ENCODE measurements at regions not wholly inside any gene's neighbourhood (a gene's known extent, or its start where the extent isn't known, plus 50 kb on each side); places are given as distances from the start of the nearest gene placed in this dataset.

DNA sequence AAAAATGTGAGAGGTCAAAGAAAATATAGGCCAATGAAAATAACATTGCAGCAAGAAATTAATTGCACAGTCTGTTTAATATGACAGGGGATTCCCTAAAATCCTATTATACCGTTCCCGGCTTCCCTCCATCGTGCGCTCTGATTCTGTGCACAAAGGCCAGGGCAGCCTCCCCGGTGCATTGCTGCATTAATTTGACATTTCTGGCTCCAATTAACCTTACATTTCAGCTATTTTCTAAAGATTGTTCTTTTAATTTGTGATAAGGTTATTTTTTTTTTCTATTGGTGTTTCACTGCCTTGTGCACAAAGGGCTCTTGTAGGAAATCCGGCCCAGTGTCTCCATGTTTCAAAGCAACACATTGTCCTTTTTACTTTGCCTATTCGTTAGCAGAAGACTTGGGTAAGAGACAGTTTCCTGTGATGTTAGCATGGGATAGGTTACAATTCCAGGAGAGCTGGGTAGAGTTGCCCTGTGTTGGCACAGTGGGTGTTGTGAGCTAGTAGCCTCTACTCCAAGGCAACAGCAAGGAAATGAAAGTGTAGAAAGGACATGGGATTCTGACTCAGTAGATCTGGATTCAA is 257.3 kb upstream of the IGF1R start:
- no peaks in the 10 kb centered on the region for H3K4me1 Mint-ChIP-seq
- H3K36me3 Mint-ChIP-seq: no peaks in the 10 kb centered on the region
- no peaks in the 10 kb centered on the region for H3K27me3 Mint-ChIP-seq
- no peaks in the 10 kb centered on the region for H3K9me3 Mint-ChIP-seq
- H3K4me3 Mint-ChIP-seq: no peak overlapping the region
- no peak overlapping the region for H3K27ac Mint-ChIP-seq

DNA sequence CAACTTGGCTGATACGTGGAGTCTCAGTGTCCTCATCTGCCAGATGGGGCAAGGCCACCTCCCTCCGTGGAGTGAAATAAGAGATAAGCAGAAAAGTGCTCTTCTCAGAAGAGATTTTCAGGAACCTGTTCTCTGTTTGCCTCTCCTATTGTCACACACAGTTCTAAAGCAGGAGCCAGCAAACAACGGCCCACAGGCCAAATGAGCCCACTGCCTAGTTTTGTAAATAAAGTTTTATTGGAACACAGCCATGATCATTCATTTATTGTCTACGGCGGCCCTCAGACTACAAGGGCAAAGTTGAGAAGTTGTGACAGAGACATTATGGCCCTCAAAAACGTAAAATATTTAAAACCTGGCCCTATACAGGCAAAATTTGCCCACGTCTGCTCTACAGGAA is 256.8 kb upstream of the IGF1R start:
- Mint-ChIP-seq H3K27ac (no peak overlapping the region), H3K9me3 (no peaks in the 10 kb centered on the region), H3K4me1 (no peaks in the 10 kb centered on the region), H3K4me3 (no peak overlapping the region), H3K36me3 (no peaks in the 10 kb centered on the region), H3K27me3 (no peaks in the 10 kb centered on the region)

DNA sequence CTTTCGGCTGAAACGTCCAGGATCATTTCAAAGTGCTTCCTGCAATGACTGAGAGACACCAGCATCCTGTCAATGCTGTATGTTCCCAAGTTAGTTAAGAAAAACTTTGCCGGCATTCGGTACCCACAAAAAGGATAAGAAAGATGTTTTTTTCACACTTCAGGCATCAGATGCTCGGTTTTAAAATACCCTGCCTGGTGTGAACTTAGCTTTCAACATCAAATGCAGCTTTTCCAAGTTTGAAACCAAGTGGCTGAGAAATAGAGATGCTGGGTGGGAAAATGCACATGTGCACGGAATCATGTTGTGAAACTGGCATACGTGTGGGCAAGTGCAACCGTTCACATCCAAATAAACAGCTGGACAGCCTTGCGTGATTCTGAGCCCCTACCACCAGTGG is 254.9 kb upstream of the IGF1R start:
- no peak overlapping the region for H3K4me3 Mint-ChIP-seq

DNA sequence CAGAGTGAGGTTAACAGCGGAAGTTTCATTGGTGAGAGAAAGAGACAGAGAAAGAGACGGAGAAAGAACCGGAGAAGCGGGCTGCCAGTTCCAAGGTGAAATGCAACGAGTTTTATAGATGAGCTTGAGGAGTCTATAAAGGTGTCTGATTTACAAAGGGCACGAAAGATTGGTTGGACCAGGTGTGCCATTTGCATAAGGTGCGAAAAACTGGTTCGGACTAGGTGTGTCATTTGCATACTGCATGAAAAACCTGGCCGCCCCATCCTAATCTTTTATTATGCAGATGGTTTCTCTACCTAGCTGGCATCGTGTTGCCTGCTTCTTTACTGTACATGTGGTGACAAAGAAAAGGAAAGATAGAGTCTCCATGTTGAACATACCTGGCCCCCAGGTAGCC is 253.8 kb upstream of the IGF1R start:
- H3K36me3 Mint-ChIP-seq: no peaks in the 10 kb centered on the region
- no peaks in the 10 kb centered on the region for H3K4me1 Mint-ChIP-seq
- H3K4me3 Mint-ChIP-seq: no peak overlapping the region
- no peaks in the 10 kb centered on the region for H3K9me3 Mint-ChIP-seq
- H3K27me3 Mint-ChIP-seq: no peaks in the 10 kb centered on the region
- H3K27ac Mint-ChIP-seq: no peak overlapping the region

More for the DNA sequence above, 254.9 kb upstream of the IGF1R start:
- Mint-ChIP-seq H3K4me1 (no peaks in the 10 kb centered on the region), H3K36me3 (no peaks in the 10 kb centered on the region), H3K9me3 (no peaks in the 10 kb centered on the region), H3K27ac (no peak overlapping the region), H3K27me3 (no peaks in the 10 kb centered on the region)

DNA sequence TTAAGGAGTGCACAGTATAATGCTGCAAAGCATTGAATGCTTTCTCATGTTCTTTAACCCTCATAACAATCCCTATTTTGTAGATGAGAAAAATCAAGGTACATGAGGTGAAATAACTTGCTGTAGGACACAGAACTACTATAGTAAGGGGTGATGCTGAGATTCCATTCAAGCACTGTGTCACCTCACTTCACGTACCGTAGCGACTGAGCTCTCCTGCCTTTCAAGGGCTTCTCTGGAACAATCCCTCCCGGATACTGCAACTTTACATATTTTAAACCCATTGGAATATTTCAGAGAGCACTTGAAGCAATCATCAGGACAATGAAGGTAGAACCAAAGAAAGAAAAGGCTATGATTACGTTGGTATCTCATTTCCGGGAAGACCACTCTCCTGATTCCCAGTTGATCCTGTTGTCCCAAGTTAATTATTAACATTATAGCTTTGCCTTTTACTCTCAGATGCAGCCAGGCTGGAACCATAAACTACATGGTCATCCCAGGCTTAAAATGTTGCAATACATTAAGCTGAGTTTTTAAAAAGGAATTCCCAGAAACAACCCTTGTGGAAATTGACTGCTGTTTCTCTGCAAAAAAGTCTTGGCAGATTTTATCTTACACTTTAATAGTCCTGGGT is 252.2 kb upstream of the IGF1R start:
- Mint-ChIP-seq H3K36me3 (no peaks in the 10 kb centered on the region), H3K27me3 (no peaks in the 10 kb centered on the region), H3K9me3 (no peaks in the 10 kb centered on the region), H3K4me3 (no peak overlapping the region), H3K4me1 (no peaks in the 10 kb centered on the region), H3K27ac (no peak overlapping the region)

DNA sequence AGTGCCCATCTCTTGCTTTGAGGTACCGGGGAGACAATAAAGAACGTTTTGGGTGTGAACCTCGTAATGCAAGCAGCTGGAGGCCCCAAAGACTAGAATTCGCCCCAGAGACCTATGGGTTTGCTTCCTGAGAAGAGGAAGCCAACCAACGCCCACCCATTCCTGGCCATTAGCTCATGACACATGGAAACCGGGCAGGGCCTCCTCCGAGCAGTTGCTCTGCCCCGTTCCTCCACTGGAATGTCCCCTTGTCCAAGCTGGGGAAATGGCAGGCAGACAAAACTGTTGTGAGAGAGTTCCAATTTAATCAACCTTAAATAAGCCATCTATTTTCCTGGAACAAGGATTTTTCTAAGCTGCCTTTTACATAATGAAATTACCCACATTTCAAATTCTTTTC is 250.9 kb upstream of the IGF1R start:
- Mint-ChIP-seq H3K27me3 (no peaks in the 10 kb centered on the region), H3K27ac (no peak overlapping the region), H3K9me3 (no peaks in the 10 kb centered on the region), H3K36me3 (no peaks in the 10 kb centered on the region), H3K4me1 (no peaks in the 10 kb centered on the region), H3K4me3 (no peak overlapping the region)

DNA sequence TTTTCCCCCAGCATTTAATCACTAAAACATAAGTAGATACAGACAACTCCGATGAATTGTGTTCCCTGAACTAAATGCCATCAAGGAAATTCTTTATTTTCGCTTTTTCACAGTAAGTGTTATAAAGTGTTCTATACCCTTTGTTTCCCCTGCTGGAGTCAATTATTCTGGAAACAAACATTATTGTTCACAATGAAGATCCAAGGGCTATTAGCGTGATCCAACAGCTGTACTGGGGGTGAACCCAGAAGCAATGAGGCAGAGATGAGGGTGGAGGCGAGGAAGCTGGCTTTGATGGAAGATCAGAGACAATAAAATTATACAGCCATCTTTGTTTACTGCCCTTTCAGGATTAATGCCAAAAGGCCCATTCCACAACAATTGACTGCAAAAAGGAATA is 250.3 kb upstream of the IGF1R start:
- Mint-ChIP-seq H3K36me3 (no peaks in the 10 kb centered on the region), H3K4me1 (no peaks in the 10 kb centered on the region), H3K9me3 (no peaks in the 10 kb centered on the region), H3K27me3 (no peaks in the 10 kb centered on the region), H3K4me3 (no peak overlapping the region), H3K27ac (no peak overlapping the region)

DNA sequence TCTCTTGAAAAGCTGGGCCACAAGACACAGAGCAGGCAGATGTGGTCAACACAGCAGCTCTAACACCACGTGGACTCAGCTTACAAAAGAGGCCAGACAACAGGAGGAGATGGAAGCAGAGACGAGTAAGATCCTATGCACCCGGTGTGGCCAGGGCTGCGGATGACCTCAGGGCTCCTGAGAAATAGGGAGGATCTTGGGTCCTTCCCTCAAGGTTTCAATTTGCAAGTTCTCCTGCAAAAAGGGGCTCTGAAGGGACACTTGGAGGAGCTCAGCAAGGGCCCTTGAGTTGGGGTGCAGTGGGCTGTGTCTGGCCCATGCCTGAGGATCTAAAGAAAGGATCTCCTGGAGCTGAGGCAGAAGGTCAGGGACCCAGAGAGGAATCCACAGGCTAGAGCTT is 249.5 kb upstream of the IGF1R start:
- Mint-ChIP-seq H3K4me3 (no peak overlapping the region), H3K27ac (peak overlapping the region in 1 of 3 donors; percentile 39), H3K9me3 (no peaks in the 10 kb centered on the region), H3K27me3 (no peaks in the 10 kb centered on the region), H3K4me1 (no peaks in the 10 kb centered on the region), H3K36me3 (no peaks in the 10 kb centered on the region)

DNA sequence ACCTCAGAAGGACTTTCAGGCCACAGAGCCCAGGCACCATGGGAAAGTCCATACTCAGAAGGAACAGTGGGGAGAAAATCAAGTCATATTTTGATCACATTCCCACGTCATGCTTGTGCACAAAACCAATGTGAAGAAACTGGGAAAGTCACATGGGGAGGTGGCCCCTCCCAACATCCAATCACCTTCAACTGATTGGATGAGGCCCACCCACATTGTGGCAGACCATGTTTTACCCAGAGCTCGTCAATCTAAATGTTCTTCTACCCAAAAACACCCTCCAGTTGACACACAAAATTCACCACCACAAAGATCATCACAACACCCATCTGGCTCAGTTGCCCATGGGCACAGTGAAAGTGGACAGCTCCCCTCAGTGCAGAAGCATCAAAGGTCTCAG is 248.2 kb upstream of the IGF1R start:
- Mint-ChIP-seq H3K36me3 (no peaks in the 10 kb centered on the region), H3K4me3 (no peak overlapping the region), H3K9me3 (no peaks in the 10 kb centered on the region), H3K4me1 (no peaks in the 10 kb centered on the region), H3K27ac (no peak overlapping the region), H3K27me3 (no peaks in the 10 kb centered on the region)

DNA sequence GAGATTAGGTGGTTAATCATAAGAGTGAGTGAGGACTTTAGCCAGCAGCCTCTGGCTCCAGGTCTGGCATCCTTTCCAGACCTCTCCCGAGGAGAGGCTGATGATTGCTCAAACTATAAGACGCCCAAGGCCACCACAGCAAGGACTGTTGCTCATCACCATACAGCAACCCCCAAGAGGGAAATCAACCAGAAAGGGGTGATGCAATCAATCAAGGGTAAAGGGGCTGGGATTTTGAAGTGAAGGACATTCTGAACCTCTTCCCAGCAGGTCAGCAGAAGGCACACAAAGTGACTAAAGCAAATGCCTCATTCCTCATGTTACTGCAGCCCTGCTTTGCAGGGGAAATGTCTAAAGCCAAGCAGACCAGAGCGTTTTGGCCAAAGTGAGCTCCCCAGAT is 247.3 kb upstream of the IGF1R start:
- Mint-ChIP-seq H3K27ac (no peak overlapping the region), H3K4me1 (no peaks in the 10 kb centered on the region), H3K4me3 (no peak overlapping the region), H3K36me3 (no peaks in the 10 kb centered on the region), H3K9me3 (no peaks in the 10 kb centered on the region), H3K27me3 (no peaks in the 10 kb centered on the region)

DNA sequence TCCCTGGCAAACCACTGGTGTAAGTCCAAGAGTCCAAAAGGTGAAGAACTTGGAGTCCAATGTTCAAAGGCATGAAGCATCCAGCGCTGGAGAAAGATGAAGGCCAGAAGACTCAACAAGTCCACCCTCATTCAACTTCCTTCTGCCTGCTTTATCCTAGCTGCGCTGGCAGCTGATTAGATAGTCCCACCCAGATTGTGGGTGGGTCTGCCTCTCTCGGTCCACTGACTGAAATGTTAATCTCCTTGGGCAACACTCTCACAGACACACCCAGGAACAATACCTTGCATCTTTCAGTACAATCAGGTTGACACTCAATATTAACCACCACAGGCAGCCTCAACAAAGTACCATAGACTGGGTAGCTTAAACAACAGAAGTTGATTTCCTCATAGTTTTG is 245.9 kb upstream of the IGF1R start:
- H3K36me3 Mint-ChIP-seq: no peaks in the 10 kb centered on the region
- H3K4me1 Mint-ChIP-seq: no peaks in the 10 kb centered on the region
- H3K9me3 Mint-ChIP-seq: no peaks in the 10 kb centered on the region
- no peaks in the 10 kb centered on the region for H3K27me3 Mint-ChIP-seq
- H3K27ac Mint-ChIP-seq: no peak overlapping the region
- H3K4me3 Mint-ChIP-seq: no peak overlapping the region

DNA sequence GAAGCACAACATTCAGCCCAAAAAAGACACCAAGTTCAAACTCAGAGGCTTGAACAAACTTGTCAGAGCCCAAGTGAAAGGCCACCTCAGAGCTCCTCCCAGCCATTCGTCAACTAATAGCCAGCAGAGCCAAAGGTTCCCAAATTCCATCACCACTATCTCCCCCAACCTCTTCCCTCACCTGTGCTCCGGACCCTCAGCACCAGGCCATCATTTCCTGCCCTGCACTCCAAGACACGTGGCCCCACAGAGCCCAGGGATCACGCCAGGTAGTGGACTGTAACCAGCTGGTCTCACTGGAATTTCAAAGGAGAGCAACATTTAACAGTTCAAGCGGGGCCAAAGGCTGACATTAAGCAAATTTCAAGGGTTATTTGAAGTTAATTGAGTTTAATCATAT is 245.2 kb upstream of the IGF1R start:
- Mint-ChIP-seq H3K27me3 (no peaks in the 10 kb centered on the region), H3K27ac (no peak overlapping the region), H3K4me3 (peak overlapping the region in 1 of 4 donors; percentile 17), H3K9me3 (no peaks in the 10 kb centered on the region), H3K36me3 (no peaks in the 10 kb centered on the region), H3K4me1 (no peaks in the 10 kb centered on the region)

DNA sequence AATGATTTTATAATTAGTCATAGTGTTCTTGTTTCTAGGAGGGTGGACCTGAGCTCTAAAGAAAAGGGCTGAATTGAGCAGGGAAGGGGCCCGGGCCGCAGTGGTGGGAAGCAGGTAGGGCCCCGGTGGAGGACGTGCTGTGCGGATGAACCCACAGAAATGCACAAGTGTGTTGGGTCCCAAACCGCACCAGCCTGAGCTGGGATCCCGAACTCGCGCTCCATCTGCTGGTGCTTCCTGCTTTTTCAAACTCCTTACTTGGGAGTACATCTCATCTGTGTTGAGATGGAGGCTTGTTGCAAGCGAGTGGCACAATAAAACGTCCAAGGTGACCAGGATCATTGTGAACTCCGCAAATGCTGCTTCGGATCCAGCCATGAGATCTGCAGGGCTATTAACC is 244.8 kb upstream of the IGF1R start:
- Mint-ChIP-seq H3K27ac (no peak overlapping the region), H3K27me3 (no peaks in the 10 kb centered on the region), H3K4me3 (no peak overlapping the region), H3K36me3 (no peaks in the 10 kb centered on the region), H3K9me3 (no peaks in the 10 kb centered on the region), H3K4me1 (no peaks in the 10 kb centered on the region)

DNA sequence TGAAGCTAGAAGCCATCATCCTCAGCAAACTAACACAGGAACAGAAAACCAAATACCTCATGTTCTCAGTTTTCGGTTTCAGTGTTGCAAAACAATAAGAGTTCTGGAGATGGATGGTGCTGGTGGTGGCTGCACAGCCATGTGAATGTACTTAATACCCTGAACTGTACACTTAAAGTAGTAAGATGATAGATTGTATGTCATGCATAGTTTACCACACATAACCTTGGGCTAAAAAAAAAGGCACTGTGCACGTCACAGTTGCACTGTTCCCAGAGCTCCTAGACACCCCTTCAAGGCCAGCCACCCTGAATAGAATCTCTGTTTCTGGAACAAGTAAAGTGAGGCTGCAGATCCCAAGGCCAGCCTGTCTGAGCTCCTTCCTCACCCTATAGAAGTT is 243.3 kb upstream of the IGF1R start:
- H3K9me3 Mint-ChIP-seq: no peaks in the 10 kb centered on the region
- no peak overlapping the region for H3K4me3 Mint-ChIP-seq
- H3K27me3 Mint-ChIP-seq: no peaks in the 10 kb centered on the region
- H3K36me3 Mint-ChIP-seq: no peaks in the 10 kb centered on the region
- H3K4me1 Mint-ChIP-seq: no peaks in the 10 kb centered on the region
- H3K27ac Mint-ChIP-seq: no peak overlapping the region

DNA sequence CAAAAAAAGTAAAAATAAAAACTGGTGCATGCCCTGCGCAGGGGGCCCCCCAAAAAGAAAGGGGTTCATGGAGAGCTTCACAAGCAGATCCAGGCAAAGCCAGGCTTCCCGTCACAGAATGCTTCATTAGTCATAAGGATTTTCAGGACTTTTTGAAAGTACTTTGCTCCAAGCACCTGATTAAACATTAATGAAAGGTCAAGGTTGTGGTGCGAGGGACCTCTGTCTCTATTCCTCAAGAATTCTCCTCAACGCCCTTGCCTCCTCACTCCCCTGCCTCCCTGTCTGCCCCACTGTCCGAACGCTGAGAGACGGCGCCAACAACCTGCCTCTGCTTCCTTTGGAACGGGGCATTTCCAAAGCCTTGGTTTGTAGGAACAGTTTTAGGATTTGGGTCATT is 240.1 kb upstream of the IGF1R start:
- Mint-ChIP-seq H3K4me1 (no peaks in the 10 kb centered on the region), H3K4me3 (no peak overlapping the region), H3K9me3 (peaks cover 0 to 3% (median 0%) of the 10 kb centered on the region in 3 donors), H3K36me3 (no peaks in the 10 kb centered on the region), H3K27me3 (no peaks in the 10 kb centered on the region), H3K27ac (no peak overlapping the region)

DNA sequence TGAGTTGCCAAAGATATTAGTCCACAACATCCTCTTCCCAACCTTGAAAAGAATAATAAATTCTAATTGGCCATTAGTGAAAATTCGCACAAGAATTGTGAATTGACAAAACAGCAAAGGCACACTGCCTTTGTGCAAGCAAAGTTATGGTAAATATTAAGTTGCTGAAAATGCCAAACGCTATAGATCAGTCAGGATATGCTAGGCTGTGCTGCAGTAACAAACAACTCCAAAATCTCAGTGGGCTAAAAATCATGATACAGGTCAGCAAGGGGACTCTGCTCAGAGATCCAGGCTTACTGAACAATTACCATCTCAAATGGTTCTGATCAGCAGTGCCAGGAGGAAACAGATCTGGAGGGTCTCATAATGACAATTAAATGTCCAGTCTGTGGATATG is 238.0 kb upstream of the IGF1R start:
- no peaks in the 10 kb centered on the region for H3K4me1 Mint-ChIP-seq
- no peak overlapping the region for H3K27ac Mint-ChIP-seq
- peaks cover 0 to 3% (median 3%) of the 10 kb centered on the region in 3 donors for H3K9me3 Mint-ChIP-seq
- H3K27me3 Mint-ChIP-seq: no peaks in the 10 kb centered on the region
- peak overlapping the region in 1 of 4 donors; percentile 8 for H3K4me3 Mint-ChIP-seq
- H3K36me3 Mint-ChIP-seq: no peaks in the 10 kb centered on the region
